Iris pigment epithelial cell (primary cell): ENCODE measurements at regions not wholly inside any gene's neighbourhood (a gene's known extent, or its start where the extent isn't known, plus 50 kb on each side); places are given as distances from the start of the nearest gene placed in this dataset.
A peak's percentile ranks its signal among the peaks of the same experiment; 100 is the strongest.

Experiments
- DNase-seq: peaks from one replicate; pipeline ENCODE4 v3.0.0-alpha.2; 2011; ENCODE audit warnings: low read depth

DNA sequence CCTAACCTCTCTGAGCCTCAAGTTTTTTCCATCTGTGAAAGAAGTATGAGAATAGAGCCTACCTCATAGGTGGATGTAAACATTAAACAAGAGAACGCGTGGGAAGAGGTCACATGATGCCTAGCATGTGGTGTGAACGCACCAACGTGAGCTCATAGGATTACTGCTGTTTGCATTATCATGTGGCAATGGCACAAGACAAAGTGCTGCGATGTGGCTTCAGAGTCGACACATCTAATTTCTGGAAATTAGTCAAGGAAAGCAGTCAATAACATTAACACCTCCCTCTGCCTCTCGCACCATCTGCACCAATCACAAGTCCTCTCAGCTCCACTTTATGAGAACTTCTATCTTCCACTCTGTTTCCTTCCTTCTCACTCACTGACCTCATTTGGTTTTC, 489.7 kb downstream of the COG6 start:
- no peak for DNase-seq

DNA sequence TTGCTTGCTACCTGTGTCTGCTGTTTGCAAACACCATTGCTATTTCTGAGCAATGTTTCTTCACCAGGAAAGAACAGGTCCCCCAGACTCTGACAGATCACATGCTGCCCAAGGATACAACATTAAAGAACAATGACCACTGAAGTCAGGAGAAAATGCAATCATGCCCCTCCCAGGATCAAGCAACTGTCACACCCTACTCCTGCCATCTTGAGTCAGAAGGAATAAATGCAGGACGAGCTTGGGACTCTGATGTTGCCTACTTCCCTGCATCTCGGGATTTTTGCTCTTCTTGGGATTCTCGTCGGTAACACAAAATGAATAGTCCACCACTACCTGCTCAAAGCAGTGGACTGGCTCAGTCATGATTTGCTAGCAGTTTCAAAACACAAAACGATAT, 490.6 kb downstream of the COG6 start:
- no peak for DNase-seq

DNA sequence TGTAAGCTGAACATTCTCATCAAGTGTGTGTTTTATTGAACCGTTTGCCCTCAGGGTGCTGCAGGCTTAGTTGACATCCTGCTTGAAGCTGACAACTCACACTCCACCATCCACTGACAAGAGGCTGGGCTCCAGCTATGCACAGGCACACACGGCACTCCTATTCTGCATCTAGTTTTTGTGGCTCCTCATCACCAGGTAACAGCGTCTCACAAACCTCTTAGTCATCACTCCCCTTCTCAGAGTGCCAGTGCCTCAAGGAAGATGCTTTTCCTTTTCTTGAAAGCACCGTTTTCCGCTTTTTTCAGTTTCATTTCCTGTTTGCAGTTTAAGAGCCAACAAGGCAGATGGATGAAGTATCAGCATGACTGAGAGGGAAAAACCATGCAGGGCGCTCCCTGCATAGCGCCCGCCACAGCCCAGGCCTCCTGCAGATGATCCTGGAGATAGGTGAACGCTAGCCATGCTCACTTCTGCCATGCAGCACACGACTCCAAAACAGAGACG, 491.2 kb downstream of the COG6 start:
- DNase-seq, result no peak

DNA sequence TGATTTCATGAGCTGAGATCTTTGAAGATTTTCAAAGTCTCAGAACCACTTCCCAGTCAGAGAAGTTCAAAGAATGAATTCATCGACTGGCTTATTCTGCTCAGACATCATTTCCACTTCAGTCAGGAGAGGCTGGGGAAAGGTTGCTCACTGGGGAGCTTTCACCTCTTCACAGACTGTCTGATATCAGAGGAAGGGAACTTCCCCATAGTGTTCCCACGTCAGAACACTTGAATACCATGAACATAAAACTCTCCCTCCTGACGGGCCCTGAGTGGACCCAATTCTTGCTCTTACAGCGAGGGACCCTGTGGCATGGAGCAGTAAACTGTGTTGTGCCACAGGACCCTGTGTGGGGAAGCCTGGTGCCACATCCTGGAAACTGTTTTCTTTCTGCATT, 492.6 kb downstream of the COG6 start:
- no peak for DNase-seq

DNA sequence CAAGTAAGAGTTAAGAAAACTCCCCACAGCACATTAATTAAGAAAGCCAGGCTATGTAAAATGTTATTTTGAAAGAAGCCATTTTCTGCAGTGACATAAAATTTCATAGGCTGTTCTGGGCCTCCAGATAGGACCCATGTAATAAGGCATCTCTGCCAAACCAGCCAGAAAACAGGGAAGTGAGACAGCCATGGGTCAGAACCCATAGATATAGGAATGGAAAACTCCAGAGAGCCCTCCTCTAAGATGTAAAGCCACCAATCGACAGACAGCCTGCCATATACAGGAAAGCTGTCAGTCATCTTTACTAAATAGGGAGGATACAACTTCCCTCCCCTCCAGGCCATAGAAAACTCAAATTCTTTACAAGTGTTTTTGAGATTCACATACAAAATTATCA, 493.3 kb downstream of the COG6 start:
- DNase-seq, result no peak

DNA sequence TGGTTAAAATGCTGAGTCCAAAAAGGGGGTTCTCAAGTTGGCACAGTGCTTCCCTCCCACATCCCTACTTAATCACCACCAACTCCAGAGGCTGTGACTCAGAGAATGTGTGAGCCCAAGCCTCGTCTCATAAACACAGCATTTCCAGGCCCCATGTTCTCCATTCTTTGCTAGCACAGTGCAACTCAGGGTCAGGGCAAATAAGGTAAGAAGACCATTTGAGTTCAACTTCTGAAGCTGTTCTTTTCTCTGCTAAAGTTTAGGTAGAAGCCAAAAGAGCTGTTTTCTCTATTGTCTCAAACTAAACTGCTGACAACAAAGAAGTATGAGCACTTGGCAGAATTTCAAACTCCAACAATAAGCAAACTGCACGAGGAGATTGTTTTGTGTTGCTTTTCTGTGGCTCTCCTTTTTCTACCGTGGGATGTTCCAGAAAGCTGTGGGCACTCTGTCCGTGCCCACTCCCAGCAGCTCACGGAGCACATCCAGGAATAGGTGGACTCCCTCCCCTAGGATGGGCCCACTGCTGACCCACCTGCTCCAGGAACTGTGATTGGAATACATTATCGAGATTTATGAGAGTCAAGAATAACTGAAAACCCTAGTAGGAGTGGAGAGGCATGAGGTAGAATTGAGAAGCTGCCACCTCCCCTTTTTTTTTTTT, 494.3 kb downstream of the COG6 start:
- peak; percentile 98 for DNase-seq

DNA sequence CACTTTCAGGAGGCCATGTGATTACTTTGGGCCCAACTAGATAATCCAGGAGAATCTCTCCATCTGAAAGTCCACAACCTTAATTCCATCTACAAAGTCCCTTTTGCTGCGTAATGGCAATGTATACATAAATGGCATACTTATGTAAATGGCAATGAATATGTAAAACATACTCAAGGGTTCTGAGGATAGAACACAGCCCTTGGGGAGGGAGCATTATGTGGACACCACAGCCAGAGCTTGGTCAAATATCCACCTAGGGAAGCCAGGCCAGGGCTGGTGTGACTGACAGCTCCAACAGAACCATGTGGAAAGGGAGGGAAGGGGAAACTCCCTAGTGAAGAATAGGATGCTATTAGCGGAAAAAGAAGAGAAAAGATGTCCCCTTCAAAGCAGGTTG, 496.2 kb downstream of the COG6 start:
- DNase-seq, result no peak

DNA sequence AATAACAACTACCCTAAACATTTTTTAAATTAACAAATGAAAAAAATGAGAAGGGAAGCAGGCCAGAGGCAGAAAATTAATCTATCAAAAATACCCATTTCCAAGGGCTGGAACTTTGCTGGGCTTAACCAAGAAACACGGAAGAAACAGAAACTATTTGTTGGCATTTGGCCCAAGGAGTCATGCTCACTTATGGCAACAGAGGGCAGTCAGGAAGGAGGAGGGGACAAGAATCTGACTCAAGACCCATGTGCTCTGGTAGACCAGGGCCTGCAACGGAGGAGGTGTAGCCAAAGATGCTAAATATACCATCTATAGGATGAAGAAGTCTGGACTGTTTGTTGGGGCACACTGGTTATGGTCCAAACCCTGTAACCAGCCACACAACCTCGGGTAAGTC, 496.7 kb downstream of the COG6 start:
- peak; percentile 95 for DNase-seq

DNA sequence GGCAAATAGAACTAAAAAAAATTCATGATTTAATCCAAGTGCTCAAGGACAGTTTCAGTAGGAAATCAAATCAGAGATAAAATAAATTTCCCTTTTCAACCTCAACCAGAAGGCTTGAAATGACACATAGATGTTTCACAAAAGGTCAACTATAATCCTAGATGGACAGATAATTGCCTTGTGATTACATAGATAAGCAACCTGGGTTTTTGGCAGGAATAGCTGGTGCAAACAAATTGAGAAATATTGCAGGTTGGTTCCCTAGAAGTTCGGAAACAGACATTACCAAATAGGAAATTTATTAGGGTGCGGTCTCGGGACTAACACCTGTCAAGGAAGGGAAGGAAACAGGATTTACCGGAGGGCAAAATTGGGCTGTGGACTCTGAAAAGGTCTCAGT, 497.5 kb downstream of the COG6 start:
- DNase-seq, result no peak

DNA sequence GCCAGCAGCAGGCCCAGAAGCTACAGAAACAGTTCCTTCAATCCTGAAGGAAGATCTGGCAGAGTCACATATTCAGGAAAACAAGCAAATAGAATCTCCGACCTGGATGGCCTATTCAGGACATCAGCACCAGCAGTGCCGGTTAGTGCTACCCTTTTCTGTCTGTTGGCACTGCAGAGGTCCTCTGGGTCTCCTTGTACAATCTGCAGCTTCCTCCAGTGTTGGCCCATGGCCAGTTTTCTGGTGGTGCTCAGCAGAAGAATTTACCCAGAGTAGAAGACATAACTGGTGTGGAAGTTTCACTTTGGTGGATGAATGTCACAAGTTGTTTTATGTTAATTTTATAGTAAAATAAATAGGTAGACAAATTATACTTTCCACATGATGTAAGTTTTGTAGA, 498.1 kb downstream of the COG6 start:
- no peak for DNase-seq

DNA sequence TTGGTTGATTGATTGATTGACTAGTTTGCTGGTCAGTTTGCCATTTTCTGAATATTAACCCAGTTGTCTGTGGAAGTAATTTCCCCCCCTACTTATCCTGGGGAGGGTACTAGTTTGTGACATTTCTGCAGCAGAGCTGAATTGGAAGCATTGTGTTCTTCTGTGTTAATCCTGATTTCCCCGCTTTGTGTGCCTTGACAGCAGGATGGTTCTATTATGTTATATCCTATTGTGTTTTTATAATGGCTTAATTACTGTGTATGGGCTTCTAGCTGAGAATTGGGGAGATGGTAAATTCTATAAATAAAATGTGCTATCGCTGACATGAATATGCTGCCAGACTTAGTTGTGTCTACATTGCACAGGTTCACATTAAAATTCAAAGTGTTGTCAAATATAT, 499.7 kb downstream of the COG6 start:
- DNase-seq, result no peak

DNA sequence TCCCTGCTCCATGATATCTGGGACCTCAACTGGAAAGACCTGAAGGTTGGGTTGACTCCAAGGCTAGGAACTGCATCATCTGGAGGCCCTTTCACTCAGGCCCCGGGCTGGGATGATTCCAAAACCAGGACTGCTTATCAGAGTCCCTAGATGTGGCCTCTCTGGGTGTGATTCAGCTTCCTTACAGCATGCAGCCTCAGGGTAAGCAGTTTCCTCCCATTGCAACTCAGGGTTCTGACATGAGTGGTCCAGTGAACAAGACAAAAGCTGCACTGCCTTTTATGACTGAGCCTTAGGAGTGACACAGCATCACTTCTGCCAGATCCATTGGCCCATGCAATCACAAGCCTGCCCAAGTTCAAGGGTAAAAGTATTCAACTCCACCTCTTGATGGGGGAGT, 502.8 kb downstream of the COG6 start:
- DNase-seq, result peak; percentile 44

DNA sequence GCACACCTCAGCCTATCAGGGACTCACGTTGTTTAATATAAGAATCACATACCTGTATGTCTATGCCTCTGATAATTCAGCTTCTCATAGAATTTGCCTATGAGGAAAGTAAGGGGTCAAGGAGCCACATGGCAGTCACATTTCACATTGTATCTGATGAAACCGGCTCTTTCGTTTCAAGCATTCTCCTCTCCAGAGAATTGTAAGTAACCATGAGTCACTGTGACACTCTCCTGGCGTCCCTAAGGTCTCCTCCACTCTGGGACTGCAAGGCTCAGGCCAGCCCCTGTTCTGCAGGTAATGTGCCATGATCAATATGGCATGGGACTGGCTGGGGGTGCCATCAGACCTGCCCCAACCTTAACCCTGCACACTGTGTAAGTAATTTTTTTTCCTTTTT, 503.3 kb downstream of the COG6 start:
- no peak for DNase-seq

DNA sequence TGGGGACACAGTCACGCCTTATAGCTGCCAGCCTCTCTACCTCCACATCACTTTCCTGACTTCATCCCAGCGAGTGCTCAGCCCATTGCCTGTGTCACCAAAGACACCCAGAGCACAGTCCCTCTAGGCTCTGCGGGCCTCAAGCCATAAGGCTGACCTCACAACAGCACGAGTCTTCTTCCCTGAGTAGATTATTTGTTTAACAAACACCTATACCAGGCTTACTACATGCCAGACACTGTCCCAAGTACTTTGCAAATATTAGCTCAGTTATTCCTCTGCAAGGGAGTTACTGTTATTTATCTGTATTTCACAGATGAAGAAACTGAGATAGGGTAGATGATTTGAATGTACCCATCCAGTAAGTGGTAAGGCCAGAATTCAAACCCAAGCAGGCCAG, 504.3 kb downstream of the COG6 start:
- DNase-seq, result no peak

DNA sequence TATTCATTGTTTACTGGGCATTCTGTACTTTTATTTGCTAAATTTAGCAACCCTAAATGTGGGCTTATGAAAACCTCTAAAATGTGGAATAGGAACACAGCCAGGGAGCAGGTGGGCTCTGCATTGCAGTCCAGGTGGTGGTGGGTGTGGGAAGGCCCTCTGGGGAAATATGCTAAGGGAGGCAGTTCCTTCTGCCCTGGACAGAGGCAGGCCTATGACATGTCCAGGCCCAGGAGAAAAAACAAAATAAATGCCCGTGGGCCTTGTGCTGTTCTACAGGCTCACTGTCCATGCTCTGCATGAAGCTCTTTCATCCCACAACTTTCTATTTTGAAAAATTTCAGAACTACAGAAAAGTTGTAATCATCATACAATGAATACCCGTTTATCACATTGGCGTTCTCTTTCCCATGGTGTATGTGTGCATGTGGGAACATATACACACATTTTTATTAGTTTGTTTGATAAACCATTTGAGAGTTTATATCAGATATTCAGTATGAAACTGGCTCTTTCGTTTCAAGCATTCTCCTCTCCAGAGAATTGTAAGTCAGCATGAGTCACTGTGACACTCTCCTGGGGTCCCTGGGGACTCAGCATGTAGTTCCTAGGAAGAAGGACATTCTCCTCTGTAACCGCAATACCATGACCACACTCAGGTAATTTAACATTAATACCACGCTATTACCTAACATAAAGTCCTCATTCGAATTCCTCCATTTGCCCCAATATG, 505.3 kb downstream of the COG6 start:
- no peak for DNase-seq

DNA sequence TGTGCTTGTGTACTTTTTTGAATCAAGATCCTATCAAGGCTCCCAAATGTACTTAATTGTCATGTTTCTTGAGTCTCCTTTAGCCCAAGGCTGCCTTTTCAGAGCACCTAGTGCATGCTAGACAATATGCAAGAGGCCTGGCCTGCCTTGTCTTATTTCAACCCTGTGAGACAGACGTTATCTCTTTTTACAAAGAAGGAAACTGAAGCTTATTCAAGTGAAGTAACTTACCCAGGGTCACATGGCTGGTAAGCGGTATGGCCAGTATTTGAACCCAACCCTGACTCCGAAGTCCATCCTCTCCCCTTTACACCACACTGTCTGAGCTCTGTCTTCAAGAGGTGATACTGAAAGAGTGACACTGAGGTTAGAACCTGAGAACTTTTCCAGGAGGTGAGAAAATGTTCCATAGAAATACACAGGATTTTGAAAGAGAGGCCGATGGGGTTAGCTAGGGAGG, 505.1 kb downstream of the FOXO1 start:
- no peak for DNase-seq

DNA sequence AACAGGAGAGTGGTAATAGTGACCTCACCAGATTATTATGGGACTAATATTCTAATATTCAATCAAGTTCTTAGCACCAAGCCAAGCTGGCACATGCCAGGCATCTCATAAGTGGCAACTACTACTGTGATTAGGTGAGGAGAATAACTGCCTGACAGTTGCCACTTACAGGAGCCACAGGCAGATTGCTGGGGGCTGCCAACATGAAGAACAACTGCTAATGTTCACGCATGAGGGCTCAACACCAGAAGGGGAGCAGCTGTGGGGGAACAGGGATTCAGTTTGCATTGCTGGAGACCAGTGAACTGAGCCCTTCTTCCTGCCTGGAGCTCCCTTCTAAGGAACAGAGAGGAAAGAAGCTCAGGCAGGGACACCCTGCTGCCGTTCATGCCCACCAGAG, 504.5 kb downstream of the FOXO1 start:
- no peak for DNase-seq

DNA sequence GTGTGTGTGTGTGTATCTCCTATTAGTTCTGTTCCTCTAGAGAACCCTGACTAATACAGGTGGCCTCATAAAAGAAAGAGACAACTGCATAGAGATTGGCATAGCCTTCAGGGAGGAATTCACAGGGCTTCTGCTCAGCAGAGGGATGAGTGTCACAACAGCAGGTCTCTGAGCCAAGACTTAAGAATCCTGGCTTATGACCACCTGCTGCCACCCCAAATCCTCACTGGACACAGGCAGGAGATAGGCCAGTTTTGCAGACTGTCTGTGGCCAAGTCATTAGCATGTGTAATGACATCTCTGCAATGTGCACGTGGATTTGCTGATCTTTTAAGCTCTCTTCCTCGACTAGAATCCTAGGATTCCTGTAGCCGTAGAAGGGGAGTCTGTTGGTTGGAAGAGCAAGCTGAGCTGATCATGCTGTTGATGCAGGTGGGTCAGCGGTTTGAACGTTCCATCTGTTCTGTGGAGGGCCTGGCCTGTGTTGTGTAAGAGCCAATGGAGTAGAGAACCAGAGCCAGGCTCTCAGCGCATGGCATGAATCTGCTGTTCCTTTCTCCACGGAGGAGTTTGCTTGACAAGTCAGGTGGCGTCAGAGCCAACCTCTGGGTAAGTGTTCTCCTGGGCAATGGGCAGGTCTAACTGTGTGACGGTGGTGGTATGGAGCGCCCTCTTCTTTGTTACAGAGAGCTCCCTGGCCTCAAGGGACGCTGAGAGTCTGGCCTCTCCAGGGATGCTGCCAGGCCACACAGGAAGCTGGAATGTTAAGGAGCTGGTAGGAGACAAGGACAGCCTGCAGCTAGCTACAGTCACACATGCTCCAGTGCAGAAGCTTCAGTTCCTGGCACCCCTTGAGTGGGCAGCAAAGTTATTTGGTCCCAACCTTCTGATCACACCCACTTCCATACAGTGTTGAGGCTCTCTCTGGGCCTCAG, 503.1 kb downstream of the FOXO1 start:
- no peak for DNase-seq

DNA sequence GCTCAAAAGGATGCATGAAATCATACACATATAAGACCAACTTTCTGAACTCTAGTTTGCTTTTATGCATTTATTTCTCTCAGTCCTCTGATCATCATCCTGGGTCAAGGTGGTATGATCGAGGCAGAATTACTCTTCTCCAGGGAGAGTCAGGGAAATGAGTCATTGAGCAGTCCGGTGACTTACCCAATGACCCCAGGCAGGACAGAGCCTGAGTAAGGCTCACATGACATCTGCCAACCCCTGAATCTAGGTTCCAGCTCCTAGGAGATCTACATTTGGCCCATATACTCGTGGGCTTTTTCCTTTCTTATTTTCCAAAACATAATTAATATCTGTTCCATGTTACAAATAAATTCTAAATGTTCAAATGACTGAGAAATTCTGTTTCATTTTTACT, 502.3 kb downstream of the FOXO1 start:
- peak; percentile 63 for DNase-seq

DNA sequence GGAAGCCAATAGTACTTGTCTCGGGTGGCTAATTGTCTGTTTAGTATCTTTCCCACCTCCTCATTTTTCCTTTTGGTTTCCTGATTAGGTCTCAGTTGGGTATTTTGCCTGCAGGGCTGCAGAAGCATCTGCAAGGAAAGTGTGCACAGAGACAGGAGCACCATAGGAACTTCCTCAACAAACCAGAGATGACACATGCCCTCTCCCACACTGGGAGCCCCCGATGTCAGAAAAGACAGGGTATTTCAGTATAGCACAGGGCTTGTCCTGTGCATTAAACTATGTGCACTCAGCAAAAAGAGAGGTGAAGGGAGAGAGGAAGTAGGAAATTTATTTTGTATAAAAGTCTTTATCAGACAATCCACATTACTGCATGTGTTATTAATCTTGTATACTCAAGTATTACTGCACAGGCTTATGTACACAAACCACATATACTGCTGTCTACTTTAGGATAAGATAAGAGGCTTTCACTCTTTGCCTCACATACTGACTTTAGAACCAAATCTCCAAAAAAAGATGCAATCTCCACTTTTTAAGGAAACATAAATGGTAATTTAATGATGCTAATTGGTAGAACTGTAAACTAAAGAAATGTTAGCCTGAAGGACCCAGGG, 501.0 kb downstream of the FOXO1 start:
- no peak for DNase-seq

DNA sequence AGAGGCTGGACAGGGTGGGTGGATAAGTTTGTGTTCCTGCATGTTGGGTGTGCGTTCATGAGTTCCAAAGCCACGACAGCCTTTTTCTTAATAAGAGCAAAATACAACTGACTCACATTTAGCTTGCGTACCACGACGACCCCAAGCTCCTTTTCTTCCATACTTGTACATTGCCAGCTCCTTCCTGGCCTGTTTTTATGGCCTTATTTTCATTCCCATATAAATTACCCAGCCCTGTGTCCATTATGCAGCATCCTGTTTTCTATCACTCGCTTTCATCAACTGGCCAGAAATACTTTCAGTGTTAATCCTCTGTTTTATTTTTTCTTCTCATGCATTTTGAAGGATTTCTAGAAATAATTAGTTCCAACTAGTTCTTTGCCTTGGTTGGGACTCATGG, 499.1 kb downstream of the FOXO1 start:
- DNase-seq, result no peak
